GM12878 (cell line): ENCODE measurements at regions not wholly inside any gene's neighbourhood (a gene's known extent, or its start where the extent isn't known, plus 50 kb on each side); places are given as distances from the start of the nearest gene placed in this dataset.

Source experiments
- ATAC-seq: fragments of 200-7000 bp; cut with Tn5 transposase; 3 replicates; pipeline ENCODE4 v1.9.1; 2020; ENCODE audit warnings: mild to moderate bottlenecking, moderate library complexity
- BruUV-seq: library from RNA; stranded (reverse); fragments of 400-500 nt; replicated peaks from 2 replicates; lab custom pipeline; 2021; lab: Mats Ljungman, UMichigan
- CTCF ChIA-PET: fragments of 300-600 bp; sonication (Branson Sonifier 250); formaldehyde crosslinking; extraction: SDS; loops from one replicate; lab custom pipeline; 2021; ENCODE audit warnings: inconsistent platforms; lab: Yijun Ruan, JAX
- POLR2A ChIA-PET: fragments of 350-600 bp; formaldehyde crosslinking; extraction: SDS; loops from one replicate; lab custom pipeline; 2021; ENCODE audit warnings: inconsistent platforms; lab: Charles Lee
- RAD21 ChIA-PET: fragments of 300-600 bp; sonication (Branson Sonifier 250); formaldehyde crosslinking; loops from one replicate; lab custom pipeline; 2023; ENCODE audit warnings: antibody characterized with exemption; ENCODE audit not compliant: unreplicated experiment; lab: Charles Lee
- SMC1A ChIA-PET: fragments of 300-600 bp; sonication (Branson Sonifier 250); formaldehyde crosslinking; loops from one replicate; lab custom pipeline; 2023; ENCODE audit not compliant: unreplicated experiment, uncharacterized antibody; lab: Charles Lee
- DNase-seq: peaks from one replicate; pipeline ENCODE4 v3.0.0-alpha.2; 2011; ENCODE audit warnings: low read depth, low spot score
- FAIRE-seq: peaks from 3 replicates; lab custom pipeline; 2011; peaks lifted over from hg19 to GRCh38; lab: Jason Lieb, UNC
- H2AFZ ChIP-seq: 2 replicates; pipeline ENCODE4 v1.6.0; 2011; ENCODE audit warnings: low read depth, low read length, control low read depth; ENCODE audit not compliant: control insufficient read depth
- H3K27ac ChIP-seq: 2 replicates; pipeline ENCODE4 v1.5.1; 2011; ENCODE audit warnings: control low read depth; ENCODE audit not compliant: control insufficient read depth, insufficient read depth
- H3K27me3 ChIP-seq, 2 experiments: replicated peaks in 1 of 2; 2 replicates each; pipeline versions ENCODE4 v1.6.0 to v1.6.1; 2011; ENCODE audit warnings: low read length in 1 of 2; ENCODE audit not compliant: control insufficient read depth in 2 of 2, insufficient read depth in 2 of 2
- H3K36me3 ChIP-seq, 2 experiments: 2 replicates each; pipeline ENCODE4 v1.5.1; 2011; ENCODE audit warnings: low read length in 1 of 2; ENCODE audit not compliant: control insufficient read depth in 2 of 2, insufficient read depth in 2 of 2
- H3K4me1 ChIP-seq: 2 replicates; pipeline ENCODE4 v1.6.1; 2011; ENCODE audit warnings: mild to moderate bottlenecking, low read length, moderate library complexity, mixed read lengths; ENCODE audit not compliant: control insufficient read depth, insufficient read depth
- H3K4me2 ChIP-seq: 2 replicates; pipeline ENCODE4 v1.6.0; 2011; ENCODE audit warnings: control low read depth; ENCODE audit not compliant: control insufficient read depth, insufficient read depth
- H3K4me3 ChIP-seq: fragments of 200-600 bp; sonication (generic); 2 replicates; pipeline ENCODE4 v1.5.1; 2016
- H3K79me2 ChIP-seq: 2 replicates; pipeline ENCODE4 v1.6.0; 2011; ENCODE audit warnings: low read length; ENCODE audit not compliant: control insufficient read depth, insufficient read depth
- H3K9ac ChIP-seq: 2 replicates; pipeline ENCODE4 v1.8.0; 2011; ENCODE audit warnings: low read length, control low read depth, mixed read lengths; ENCODE audit not compliant: control insufficient read depth, insufficient read depth
- H3K9me3 ChIP-seq: replicated peaks from 3 replicates; pipeline ENCODE4 v1.5.1; 2011; ENCODE audit warnings: mild to moderate bottlenecking, low read length; ENCODE audit not compliant: control insufficient read depth, insufficient read depth
- H4K20me1 ChIP-seq: 2 replicates; pipeline ENCODE4 v1.6.0; 2011; ENCODE audit not compliant: control insufficient read depth, insufficient read depth
- EP300 ChIP-seq, 2 experiments: fragments of 150-350 bp in 1 of 2; IDR thresholded peaks; 2 replicates each; pipeline ENCODE4 v1.6.1; 2011 to 2012; ENCODE audit warnings: low read depth in 2 of 2, low read length in 2 of 2, borderline replicate concordance in 1 of 2, improper control_type of control experiment in 1 of 2, inconsistent platforms in 1 of 2; ENCODE audit not compliant: control insufficient read depth in 1 of 2
- HDGF ChIP-seq: fragments of 450-650 bp; IDR thresholded peaks from 2 replicates; pipeline ENCODE4 v1.6.1; 2016; ENCODE audit warnings: antibody characterized with exemption
- IRF4 ChIP-seq: IDR thresholded peaks from 2 replicates; pipeline ENCODE4 v1.6.1; 2011; ENCODE audit warnings: low read depth, low read length
- SREBF2 ChIP-seq: IDR thresholded peaks from 2 replicates; pipeline ENCODE4 v1.6.1; 2012; ENCODE audit warnings: mild to moderate bottlenecking, low read length
- in situ Hi-C: fragments of 300-500 bp; cut with MboI; formaldehyde crosslinking; loops from 9 replicates; pipeline ENCODE4 v1.14.3; 2018; ENCODE audit warnings: mixed read lengths
- intact Hi-C: fragments of 100-400 bp; cut with micrococcal nuclease; formaldehyde crosslinking; loops from one replicate; pipeline ENCODE4 v1.14.2; 2022; ENCODE audit not compliant: unreplicated experiment
- TF ChIP-seq, protein P1 (sequence below): fragments of 450-650 bp; IDR thresholded peaks from 2 replicates; pipeline ENCODE4 v1.6.1; 2017; ENCODE audit warnings: mild to moderate bottlenecking, moderate library complexity
- TF ChIP-seq, protein P2 (sequence below): fragments of 450-650 bp; IDR thresholded peaks from 2 replicates; pipeline ENCODE4 v1.6.1; 2017; ENCODE audit warnings: mild to moderate bottlenecking, low read depth, inconsistent platforms; ENCODE audit not compliant: poor library complexity, severe bottlenecking

DNA sequence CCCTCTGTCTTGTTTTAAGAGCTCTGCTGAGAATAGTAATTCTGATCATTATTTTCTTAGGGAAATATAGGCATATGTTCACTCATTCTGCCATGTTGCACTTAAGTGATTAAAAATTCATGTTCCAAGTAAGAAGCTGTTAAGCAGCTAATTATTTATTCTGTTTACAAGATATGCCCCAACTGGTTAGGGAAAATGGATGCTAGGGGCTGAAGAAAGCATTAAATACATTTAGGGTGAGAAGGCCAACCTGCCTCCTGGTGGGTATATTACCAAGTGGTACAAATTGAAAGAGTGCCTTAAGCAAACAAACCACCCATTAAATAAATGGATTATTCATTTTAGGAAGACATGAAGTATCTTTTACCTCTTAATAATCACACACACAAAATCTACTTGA is 392.6 kb upstream of the EPHA5 start:
- Histone ChIP-seq H3K4me1 (no peaks in the 10 kb centered on the region), H3K27me3 (no peaks in the 10 kb centered on the region)
- intact Hi-C loops = no loop called here
- SMC1A ChIA-PET = interaction anchor here (1.0 kb wide), 1 partner anchor 28 kb away, joined by 3 read pairs; no protein-coding TSS in a partner anchor
- TF ChIP-seq, protein P1, sequence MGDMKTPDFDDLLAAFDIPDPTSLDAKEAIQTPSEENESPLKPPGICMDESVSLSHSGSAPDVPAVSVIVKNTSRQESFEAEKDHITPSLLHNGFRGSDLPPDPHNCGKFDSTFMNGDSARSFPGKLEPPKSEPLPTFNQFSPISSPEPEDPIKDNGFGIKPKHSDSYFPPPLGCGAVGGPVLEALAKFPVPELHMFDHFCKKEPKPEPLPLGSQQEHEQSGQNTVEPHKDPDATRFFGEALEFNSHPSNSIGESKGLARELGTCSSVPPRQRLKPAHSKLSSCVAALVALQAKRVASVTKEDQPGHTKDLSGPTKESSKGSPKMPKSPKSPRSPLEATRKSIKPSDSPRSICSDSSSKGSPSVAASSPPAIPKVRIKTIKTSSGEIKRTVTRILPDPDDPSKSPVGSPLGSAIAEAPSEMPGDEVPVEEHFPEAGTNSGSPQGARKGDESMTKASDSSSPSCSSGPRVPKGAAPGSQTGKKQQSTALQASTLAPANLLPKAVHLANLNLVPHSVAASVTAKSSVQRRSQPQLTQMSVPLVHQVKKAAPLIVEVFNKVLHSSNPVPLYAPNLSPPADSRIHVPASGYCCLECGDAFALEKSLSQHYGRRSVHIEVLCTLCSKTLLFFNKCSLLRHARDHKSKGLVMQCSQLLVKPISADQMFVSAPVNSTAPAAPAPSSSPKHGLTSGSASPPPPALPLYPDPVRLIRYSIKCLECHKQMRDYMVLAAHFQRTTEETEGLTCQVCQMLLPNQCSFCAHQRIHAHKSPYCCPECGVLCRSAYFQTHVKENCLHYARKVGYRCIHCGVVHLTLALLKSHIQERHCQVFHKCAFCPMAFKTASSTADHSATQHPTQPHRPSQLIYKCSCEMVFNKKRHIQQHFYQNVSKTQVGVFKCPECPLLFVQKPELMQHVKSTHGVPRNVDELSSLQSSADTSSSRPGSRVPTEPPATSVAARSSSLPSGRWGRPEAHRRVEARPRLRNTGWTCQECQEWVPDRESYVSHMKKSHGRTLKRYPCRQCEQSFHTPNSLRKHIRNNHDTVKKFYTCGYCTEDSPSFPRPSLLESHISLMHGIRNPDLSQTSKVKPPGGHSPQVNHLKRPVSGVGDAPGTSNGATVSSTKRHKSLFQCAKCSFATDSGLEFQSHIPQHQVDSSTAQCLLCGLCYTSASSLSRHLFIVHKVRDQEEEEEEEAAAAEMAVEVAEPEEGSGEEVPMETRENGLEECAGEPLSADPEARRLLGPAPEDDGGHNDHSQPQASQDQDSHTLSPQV = no peak
- TF ChIP-seq, protein P2, sequence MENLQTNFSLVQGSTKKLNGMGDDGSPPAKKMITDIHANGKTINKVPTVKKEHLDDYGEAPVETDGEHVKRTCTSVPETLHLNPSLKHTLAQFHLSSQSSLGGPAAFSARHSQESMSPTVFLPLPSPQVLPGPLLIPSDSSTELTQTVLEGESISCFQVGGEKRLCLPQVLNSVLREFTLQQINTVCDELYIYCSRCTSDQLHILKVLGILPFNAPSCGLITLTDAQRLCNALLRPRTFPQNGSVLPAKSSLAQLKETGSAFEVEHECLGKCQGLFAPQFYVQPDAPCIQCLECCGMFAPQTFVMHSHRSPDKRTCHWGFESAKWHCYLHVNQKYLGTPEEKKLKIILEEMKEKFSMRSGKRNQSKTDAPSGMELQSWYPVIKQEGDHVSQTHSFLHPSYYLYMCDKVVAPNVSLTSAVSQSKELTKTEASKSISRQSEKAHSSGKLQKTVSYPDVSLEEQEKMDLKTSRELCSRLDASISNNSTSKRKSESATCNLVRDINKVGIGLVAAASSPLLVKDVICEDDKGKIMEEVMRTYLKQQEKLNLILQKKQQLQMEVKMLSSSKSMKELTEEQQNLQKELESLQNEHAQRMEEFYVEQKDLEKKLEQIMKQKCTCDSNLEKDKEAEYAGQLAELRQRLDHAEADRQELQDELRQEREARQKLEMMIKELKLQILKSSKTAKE = no peak
- TF ChIP-seq HDGF (no peak), IRF4 (no peak), SREBF2 (no peak), EP300 (IDR thresholded peaks at IDR 0.05; ENCODE audit: borderline replicate concordance in 1 of 2, control insufficient read depth in 1 of 2, low read depth in 2 of 2, low read length in 2 of 2) (no peak)
- TF ChIP-seq, all 136 proteins: peak for 0
- Histone ChIP-seq H3K9me3 (no peaks in the 10 kb centered on the region), H2AFZ (no peak overlapping the region), H3K9ac (no peak overlapping the region), H3K27ac (no peak overlapping the region), H3K4me3 (no peak overlapping the region), H3K4me2 (no peak overlapping the region), H3K79me2 (no peaks in the 10 kb centered on the region), H4K20me1 (no peaks in the 10 kb centered on the region), H3K36me3 (no peaks in the 10 kb centered on the region)
- ChIA-PET POLR2A (no interaction called here), CTCF (no interaction called here), RAD21 (no interaction called here)
- DNase-seq (no peak), FAIRE-seq (no peak), ATAC-seq (no peak)
- no TSS peak for BruUV-seq
- in situ Hi-C loops = no loop called here
